Amniotic epithelial cell (primary cell): ENCODE measurements at regions not wholly inside any gene's neighbourhood (a gene's known extent, or its start where the extent isn't known, plus 50 kb on each side); places are given as distances from the start of the nearest gene placed in this dataset.

ENCODE experiments used
- DNase-seq: peaks from one replicate; pipeline ENCODE4 v3.0.0-alpha.2; 2010; ENCODE audit warnings: low read depth

GRCh38 chrX:26032111-26032912 is 105.8 kb upstream of the MAGEB18 start:
- DNase-seq = no peak

GRCh38 chrX:26037367-26037766 is 100.8 kb upstream of the MAGEB18 start:
- no peak for DNase-seq

GRCh38 chrX:26050099-26050498 is 88.0 kb upstream of the MAGEB18 start:
- no peak for DNase-seq

- DNase-seq = no peak
Observed at GRCh38 chrX:26070882-26071281, 67.3 kb upstream of the MAGEB18 start.

- no peak for DNase-seq
Observed at GRCh38 chrX:26071618-26072017, 66.5 kb upstream of the MAGEB18 start.

GRCh38 chrX:26083093-26083492 is 55.0 kb upstream of the MAGEB18 start:
- no peak for DNase-seq
